HK-2 (cell line): ENCODE measurements at regions not wholly inside any gene's neighbourhood (a gene's known extent, or its start where the extent isn't known, plus 50 kb on each side); places are given as distances from the start of the nearest gene placed in this dataset.

Experiments
- DNase-seq: peaks from one replicate; pipeline ENCODE4 v3.0.0-alpha.2; 2018; ENCODE audit not compliant: unreplicated experiment

DNA sequence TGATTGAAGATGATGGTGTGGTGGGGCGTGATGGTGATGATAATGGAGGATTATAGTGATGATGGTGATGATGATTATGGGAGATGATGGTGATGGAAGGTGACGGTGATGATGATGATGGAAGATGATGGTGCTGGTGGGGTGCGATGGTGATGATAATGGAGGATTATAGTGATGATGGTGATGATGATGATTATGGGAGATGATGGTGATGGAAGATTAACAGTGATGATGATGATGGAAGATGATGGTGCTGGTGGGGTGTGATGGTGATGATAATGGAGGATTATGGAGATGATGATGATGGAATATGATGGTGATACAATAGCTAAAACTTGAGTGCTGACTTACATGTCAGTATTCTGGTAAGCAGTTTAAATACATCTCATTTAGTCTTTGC, 391.0 kb upstream of the EEF2KMT start:
- DNase-seq: no peak

DNA sequence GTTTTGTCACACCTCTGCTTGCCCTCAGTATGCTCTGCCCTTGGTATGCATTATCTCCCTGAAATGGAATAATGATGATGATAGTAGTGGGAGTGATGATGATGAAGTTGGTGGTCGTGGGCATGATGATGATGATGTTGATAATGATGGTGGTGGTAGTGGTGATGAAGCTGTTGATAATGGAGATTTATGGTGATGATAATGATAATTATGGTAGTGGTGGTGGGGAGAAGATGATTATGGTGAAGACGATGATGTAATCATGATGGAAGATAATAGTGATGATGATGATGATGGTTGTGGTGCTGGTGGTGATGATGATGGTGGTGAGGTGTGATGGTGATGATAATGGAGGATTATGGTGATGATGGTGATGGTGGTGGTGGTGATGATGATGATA, 390.1 kb upstream of the EEF2KMT start:
- DNase-seq: no peak

DNA sequence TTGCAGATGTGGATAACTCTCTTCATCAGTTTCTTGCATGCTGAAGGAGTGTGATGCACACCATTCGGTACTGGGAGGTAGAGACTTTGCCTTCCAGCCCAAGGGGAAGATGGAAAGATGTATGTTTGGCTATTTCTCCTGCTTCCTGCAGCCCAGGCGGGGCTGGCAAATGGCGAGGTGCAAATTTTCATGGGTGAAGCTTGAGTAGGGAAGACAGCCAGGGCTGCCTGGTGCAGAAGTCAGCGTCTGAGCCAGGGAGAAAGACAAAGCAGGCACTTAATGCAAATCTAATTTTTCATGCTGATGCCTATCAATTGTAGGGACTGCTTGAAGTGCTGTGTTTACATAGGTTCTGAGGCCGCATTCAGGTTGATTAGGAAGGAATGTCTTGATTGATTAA, 384.7 kb upstream of the EEF2KMT start:
- DNase-seq: no peak

DNA sequence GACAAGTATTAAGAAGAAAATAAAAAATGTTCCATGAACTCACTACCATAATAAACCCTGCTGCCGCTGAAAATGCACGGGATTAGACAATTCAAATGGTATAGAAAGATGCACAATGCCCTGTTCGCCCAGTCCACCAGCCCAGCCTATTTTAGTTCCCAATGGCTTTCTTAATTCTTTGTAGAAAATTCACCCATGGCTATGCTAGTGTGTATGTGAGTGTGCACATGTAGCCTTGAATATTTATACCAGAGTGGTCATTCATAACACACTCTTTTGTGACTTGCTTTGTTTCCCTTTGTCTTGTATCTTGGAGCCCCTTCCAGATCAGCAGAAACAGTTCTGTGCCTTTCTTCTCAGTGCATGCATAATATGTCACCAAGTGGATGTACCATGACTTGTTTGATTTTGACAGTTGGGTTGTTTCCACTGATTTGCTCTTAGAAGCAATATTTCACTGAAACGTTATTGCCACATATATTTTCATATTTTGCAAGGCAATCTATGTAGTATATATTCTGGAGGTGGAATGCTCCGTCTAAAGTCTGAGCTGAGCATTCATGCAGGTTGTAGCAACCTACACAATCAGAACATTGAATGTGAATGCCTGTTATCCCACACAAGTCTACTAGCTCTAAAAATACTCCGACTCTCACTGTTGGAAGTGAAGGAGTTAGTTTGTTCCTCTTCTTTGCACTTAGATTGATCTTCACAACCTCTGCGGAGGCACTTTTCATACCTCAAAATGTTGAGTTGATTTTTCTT, 383.0 kb upstream of the EEF2KMT start:
- no peak for DNase-seq

DNA sequence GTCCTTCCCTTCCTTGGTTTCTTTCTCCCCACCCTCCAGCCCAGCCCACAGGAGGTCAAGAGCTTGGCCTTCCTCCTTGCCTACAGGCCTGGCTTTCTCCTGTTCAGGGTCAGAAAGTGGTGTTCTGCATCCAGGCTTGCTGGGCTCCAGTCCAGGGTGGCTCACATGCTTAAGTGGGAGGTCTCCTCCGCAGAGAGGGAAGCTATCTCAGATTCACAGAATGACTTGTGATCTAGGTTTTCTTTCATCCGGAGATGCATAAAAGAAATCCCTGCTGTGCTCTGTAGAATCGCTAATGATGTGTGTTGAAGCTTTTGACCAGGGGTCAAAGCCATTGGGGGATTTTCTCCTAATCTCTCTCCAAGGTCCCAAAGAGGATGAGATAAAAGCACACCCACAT, 382.3 kb upstream of the EEF2KMT start:
- no peak for DNase-seq

DNA sequence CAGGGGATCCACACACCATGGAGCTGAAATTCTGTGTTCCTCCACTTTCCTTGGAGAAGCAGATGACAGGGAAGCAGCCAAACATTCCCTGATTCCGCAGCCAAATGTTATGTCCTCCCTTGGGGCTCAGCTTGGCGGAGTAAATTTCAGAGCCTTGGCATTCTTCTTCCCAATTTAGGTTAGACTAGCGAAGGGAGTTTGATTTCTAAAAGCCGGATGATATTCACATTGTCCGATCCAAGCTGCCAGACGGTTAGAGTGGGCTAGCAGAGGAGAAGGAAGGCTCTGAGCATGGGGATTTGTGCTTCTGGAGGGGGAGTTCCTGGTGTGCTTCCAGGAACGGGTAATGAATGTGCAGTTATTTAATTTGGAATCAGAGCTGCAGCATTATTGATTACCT, 380.4 kb upstream of the EEF2KMT start:
- no peak for DNase-seq

DNA sequence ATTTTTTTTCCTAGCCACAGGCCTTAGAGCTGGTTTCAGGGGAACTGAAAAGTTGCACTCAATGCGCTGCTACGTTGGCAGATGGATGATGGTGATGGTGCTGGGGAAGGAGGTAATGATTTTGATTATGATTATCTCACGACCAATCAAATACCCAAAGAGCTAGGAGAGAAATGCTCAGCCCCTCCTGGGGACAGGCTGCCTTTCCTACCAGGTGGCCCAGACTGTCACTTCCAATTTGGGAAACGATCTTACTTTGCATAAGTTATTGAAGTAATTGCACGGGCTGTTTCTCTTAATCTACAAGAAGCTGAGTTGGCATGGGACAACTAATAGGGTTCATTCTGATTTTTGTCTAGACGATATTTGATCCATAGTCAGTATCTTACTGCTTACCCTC, 379.7 kb upstream of the EEF2KMT start:
- DNase-seq: no peak

DNA sequence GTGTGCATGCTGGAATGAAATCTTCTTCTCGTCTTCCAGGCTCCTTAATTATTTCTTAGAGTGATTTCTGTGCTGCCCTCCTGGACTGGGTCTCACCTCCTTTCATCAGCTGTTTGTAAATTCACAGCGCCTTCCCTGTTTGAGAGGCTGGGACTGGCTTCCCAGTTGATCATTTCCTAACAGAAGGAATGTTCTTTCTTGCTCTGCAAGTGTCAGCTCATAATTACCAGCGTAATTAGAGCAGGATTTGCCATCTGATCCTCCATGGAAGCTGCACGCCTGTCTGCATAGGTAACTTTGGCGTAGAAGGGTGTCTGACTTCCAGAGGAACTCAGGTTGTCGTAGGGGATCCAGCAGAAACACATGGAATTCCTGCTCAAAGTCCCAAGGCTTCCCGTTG, 375.0 kb upstream of the EEF2KMT start:
- no peak for DNase-seq

DNA sequence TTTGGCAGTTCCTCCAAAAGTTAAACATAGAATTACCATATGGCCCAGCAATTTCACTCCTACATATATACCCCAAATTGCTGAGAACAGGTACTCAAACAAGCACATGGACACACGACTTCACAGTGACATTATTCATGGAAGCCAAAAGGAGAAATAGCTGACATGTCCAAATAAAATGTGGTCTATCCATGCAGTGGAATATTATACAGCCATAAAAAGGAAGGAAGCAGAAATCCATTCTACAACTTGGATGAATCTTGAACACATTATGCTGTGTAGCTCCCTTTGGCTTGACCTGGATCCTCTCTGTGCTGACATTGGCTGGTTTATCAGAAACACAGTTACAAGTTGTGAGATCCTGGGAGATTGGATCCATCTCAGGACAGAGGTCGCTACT, 370.9 kb upstream of the EEF2KMT start:
- no peak for DNase-seq

DNA sequence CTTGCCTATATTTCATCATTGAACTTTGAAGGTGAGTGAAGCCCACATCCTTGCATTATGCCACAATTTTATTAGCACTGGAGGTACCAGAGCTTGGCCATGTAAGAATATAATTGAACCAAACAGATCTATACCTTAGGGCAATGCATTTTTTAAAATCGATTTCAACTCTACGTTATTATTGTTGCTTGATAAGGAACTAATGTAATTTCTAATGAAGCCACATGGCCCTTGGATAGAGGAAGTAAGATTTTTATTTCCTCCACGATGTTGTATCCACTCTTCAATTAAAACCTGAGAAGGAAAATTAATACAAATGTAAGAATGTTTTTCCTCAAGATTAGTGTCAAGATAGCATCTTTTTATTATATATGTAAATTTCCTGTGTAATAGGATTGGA, 370.0 kb upstream of the EEF2KMT start:
- DNase-seq: no peak

DNA sequence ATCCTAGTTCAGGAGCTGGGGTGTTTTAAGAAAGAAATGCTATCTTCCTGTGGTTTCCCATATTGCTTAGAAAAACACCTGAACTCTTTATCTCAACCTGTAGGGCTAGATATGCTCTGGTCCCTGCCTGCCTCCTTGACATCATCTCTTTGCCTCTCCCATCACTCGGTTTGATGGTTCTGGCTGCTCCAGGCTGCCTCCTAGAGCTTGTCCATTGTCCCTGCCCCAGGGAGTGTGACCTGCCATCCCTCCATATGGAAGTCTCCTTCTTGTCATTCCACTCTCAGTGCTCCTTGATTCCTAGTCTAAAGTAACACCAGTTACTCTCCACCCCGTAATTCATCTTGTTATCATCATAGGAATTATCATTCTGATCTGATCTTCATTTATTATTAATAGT, 369.0 kb upstream of the EEF2KMT start:
- no peak for DNase-seq

DNA sequence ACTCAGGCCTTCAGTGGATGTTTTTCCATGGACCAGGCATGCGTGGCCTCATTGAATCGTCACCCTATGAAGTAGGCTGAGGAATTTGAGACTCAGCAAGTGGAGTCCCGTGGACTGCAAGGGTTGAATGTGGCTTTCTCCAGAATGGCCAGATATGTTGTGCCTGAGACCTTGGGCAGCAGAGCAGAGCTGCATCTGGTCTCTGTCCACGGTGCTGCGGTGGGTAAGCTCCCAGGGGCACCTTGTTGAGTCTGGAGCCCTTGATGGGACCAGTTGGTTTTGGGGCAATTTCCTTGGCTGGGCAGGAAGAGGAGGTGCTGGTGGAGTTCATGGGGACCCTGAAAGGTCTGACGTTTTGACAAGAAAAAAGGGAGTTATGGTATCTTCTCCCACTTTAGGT, 368.1 kb upstream of the EEF2KMT start:
- DNase-seq: no peak

DNA sequence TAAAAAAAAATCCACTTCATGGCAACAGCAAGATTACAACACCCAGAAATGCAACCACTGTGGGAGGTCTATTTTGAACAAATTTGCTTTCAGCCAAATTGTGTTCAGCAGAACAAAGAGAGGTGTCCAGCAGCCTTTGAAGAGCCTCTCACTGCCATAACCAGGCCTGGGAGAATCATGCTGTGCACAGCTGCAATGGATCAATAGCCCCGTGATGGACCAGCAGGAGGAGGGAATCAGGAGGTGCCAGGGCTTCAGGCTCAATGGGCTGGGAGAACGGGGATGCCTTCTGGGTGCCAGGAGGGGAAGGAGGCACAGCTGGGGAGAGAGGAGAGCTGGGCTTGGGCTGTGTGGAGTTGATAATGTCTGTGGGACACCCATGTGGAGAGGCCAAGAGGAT, 366.2 kb upstream of the EEF2KMT start:
- DNase-seq: no peak

DNA sequence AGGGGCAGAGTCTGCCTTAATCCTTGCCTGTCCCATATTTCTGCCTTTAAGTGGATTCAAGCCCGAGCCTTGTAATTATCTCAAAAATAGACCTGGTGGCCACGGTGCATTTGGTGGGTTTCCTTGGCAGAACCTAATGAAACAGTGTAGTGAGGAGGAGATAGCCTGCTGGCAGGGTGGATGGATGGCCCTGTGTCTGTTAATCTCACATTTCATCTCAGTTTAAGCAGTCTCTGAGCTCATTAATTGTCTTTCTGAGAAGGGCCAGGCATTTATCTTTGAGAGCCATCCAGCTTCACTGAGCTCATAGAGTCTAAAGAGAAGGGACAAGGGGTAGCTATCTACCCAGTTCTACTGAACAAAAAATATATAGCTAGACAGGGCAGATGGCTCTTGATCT, 364.0 kb upstream of the EEF2KMT start:
- DNase-seq: no peak

DNA sequence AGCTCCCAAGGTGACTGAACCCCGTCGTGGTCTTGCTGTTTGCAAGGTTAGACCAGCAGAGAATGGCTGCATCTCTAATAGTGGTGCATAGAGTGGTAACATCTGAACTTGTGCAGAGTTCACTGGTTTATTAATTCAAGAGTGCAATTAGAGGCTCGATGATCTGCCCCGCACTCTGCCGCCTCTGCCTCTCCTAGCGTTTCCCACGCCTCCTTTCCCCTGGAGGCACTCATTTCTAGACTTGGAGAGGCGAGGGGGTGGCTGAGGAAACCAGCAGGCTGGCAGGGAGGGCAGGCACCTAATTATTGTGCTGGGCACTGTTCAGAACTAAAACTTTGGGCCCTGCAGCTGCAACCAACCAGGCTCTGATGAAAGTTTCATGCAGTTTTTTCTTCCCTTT, 363.5 kb upstream of the EEF2KMT start:
- no peak for DNase-seq

DNA sequence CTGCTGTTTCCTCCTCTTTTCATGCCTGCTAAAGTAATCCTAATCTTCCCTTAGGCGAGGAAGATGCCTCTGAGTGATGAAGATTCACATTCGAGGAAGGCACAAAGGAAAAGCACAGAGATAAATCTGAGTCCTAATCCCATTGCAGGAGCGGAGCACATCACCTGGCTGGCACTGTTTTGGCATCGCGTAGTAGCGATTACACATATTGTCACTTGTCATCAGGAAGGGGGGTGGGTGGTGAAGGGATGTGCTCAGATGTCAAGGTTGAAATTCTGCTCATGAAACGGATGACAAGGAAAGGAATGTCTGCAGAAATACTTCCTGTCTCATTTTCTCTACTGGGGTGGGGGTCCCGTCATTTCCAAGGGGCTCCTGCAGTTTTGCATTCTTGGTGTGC, 363.1 kb upstream of the EEF2KMT start:
- DNase-seq: no peak

DNA sequence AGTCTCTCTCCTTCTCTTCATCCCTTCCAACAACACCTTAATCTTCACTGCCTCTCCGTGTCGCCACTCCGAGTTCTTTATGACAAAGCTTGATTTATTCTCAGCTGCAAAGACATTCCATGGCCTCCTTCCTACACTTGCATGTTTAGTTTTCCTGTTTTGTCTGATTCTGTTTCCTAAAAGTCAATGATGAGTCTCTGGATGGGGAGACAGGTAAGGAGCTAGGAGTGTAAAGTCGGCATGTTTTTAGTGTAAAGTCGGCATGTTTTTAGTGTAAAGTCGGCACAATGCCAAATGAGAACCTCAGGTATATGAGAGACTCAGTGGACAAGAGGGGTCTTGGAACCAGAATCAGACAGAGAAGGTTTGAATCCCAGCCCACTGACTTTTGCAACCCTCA, 362.3 kb upstream of the EEF2KMT start:
- DNase-seq: no peak

DNA sequence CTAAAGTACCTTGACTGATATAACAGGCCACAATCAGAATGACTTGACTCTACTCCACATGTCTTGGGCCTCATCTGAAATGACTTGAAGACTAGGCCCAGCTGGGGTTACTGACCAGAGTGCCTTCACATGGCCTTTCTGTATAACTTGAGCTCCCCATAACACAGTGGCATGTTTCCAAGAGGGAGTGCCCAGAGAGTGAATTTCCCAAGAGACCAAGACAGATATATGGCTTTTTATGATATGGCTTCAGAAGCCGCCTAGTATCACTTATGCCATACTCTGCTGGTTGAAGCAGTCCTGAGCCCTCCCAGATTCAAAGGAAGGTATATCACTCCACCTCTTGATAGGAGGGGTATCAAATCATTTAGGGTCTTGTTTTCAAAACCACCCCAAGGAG, 357.5 kb upstream of the EEF2KMT start:
- DNase-seq: no peak

DNA sequence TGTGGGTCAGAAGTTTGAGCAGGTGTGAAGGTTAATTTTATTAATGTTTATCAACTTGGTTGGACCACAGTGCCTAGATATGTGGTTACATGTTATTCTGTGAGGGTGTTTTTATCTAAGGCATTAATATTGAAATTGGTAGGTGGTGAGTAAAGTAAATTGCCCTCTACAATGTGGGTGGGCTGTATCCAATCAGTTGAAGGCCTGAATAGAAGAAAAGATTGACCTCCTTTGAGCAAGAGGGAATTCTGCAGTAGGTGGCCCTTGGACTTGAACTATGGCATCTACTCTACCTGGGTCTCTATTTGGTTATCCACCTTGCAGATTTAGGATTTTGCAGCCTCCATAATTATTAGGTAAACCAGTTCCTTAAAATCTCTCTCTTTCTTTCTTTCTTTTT, 356.8 kb upstream of the EEF2KMT start:
- no peak for DNase-seq

DNA sequence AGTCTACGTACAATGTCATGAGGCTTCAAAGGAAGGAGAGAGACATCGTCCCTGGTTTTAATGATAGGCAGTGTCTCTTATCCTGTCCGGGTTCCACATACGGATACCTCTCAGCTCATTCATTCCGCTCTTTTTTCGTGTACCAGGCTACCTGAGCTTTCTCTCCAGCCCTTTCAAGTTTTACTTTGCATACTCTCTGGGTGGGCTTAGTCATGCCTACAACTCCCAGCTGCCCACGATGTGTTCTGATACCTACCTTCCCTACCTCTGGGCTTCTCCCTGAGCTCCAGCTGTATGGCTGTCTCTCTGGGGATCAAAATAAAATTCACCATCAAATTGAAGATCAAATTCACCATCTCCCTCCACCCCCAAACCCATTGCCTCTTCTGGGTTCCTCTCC, 354.0 kb upstream of the EEF2KMT start:
- no peak for DNase-seq

DNA sequence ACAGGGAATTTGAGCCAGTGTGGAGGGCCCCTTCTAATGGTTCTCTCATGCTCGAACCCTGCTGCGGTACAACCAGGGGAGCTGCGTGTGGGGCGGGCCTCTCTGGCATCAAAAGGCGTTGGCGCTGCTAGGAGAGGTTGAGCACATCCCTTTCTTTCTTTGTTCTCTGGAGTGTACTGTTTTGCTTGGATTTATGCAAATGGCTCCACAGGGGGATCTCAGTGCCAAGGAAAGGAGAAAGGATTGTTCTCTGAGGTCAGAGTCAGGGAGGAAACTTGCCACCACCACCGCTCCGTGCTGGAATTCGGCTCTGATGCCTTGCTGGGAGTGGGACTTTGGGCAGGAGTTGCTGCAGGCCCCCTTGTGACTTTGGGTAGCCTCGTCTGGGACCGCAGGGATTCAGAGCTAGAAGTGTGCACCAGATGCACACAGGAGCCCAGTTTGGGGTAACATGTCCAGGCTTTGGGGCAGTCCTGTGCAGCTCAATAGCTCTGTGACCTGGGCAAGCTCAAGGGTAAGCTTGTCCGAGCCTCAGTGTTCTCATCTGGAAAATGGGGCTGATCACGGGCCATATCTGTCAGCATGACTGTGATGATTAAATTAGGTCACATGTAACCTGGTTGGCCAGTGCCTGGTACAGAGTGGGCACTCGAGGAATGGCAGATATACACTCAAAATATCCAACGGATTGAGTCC, 353.0 kb upstream of the EEF2KMT start:
- DNase-seq: no peak

DNA sequence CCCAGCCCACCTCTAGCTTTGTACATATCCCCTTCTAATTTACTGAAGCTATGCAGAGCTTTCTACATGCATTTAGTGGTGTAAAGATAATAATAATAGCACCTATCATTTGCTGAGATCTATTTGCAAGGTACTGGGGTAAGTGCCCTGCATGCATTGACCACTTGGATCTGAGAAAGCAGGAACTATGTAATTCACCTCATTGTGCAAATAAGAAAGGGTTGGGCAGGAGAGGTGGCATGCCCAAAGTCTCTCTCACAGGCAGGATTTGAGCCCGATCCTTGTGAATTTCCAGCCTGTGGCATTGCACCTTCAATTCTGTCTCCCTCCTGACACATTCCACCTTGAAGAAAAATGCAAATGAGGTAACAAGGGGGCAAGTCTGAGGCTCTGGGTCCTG, 352.3 kb upstream of the EEF2KMT start:
- no peak for DNase-seq

DNA sequence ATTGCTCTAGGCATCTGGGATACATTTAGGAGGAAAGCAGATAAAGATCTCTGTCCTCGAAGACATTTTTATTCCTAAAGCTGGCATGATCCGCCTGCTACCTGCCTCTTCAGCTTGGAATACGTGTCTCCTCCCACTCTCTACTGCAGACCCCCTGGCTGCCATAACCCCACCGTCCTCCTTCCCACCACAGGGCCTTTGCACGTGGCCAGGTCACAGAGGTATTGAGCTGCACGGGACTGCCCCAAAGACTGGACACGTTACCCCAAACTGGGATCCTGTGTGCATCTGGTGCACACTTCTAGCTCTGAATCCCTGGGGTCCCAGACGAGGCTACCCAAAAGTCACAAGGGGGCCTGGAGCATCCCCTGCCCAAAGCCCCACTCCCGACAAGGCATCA, 351.2 kb upstream of the EEF2KMT start:
- DNase-seq: no peak

DNA sequence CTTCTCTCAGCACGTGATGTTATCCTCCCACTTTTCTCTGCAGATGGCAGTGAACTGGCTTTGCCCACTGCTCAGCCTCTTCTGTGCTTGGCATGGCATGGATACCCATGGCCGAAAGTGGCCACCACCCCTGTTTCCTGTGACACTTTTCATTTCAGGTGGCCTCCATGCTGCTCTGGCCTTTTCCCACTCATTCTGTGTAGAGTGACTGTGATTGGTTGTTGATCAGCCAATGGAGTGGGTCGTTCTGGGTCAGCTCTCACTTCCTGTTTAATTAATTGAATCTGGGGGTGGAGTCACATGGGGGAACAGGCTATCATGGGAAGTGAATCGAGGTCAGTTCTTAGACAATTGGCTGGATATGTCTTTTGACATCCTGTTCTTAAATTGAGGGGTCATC, 350.1 kb upstream of the EEF2KMT start:
- no peak for DNase-seq
